ENCODE measurements at regions not wholly inside any gene's neighbourhood (a gene's known extent, or its start where the extent isn't known, plus 50 kb on each side); places are given as distances from the start of the nearest gene placed in this dataset.

- H3K27ac ChIP-seq, result no peak overlapping the region
- no peaks in the 10 kb centered on the region for H3K36me3 ChIP-seq
- TF ChIP-seq CTCF (IDR thresholded peaks at IDR 0.05; ENCODE audit: low read depth, low read length), result no peak
- DNase-seq, result no peak
- no peaks in the 10 kb centered on the region for H3K27me3 ChIP-seq (ENCODE audit: insufficient read depth, low read depth, severe bottlenecking)
- no peaks in the 10 kb centered on the region for H3K9me3 ChIP-seq (ENCODE audit: severe bottlenecking)
- no peak overlapping the region for H3K4me3 ChIP-seq (ENCODE audit: low read depth, low read length)
Observed at GRCh38 chr7:25398418-25398817, 170.1 kb upstream of the NPVF start.

GRCh38 chr7:25399000-25399750, 170.9 kb upstream of the NPVF start:
- no peaks in the 10 kb centered on the region for H3K36me3 ChIP-seq
- H3K27me3 ChIP-seq (ENCODE audit: insufficient read depth, low read depth, severe bottlenecking), result no peaks in the 10 kb centered on the region
- no peak overlapping the region for H3K4me3 ChIP-seq (ENCODE audit: low read depth, low read length)
- DNase-seq, result no peak
- H3K27ac ChIP-seq, result no peak overlapping the region
- TF ChIP-seq CTCF (IDR thresholded peaks at IDR 0.05; ENCODE audit: low read depth, low read length), result no peak
- no peaks in the 10 kb centered on the region for H3K9me3 ChIP-seq (ENCODE audit: severe bottlenecking)

GRCh38 chr7:25402532-25402931, 174.2 kb upstream of the NPVF start:
- Histone ChIP-seq H3K27me3 (ENCODE audit: insufficient read depth, low read depth, severe bottlenecking) (no peaks in the 10 kb centered on the region), H3K36me3 (no peaks in the 10 kb centered on the region), H3K27ac (no peak overlapping the region), H3K9me3 (ENCODE audit: severe bottlenecking) (no peaks in the 10 kb centered on the region), H3K4me3 (ENCODE audit: low read depth, low read length) (no peak overlapping the region)
- TF ChIP-seq CTCF (IDR thresholded peaks at IDR 0.05; ENCODE audit: low read depth, low read length), result no peak
- DNase-seq, result no peak

GRCh38 chr7:25405736-25406135, 177.4 kb upstream of the NPVF start:
- no peak for TF ChIP-seq CTCF (IDR thresholded peaks at IDR 0.05; ENCODE audit: low read depth, low read length)
- H3K36me3 ChIP-seq, result no peaks in the 10 kb centered on the region
- H3K4me3 ChIP-seq (ENCODE audit: low read depth, low read length), result no peak overlapping the region
- no peaks in the 10 kb centered on the region for H3K27me3 ChIP-seq (ENCODE audit: insufficient read depth, low read depth, severe bottlenecking)
- H3K27ac ChIP-seq, result no peak overlapping the region
- H3K9me3 ChIP-seq (ENCODE audit: severe bottlenecking), result no peaks in the 10 kb centered on the region
- DNase-seq, result no peak

- no peak for DNase-seq
- no peak overlapping the region for H3K4me3 ChIP-seq (ENCODE audit: low read depth, low read length)
- H3K36me3 ChIP-seq, result no peaks in the 10 kb centered on the region
- no peak for TF ChIP-seq CTCF (IDR thresholded peaks at IDR 0.05; ENCODE audit: low read depth, low read length)
- no peaks in the 10 kb centered on the region for H3K9me3 ChIP-seq (ENCODE audit: severe bottlenecking)
- no peaks in the 10 kb centered on the region for H3K27me3 ChIP-seq (ENCODE audit: insufficient read depth, low read depth, severe bottlenecking)
- no peak overlapping the region for H3K27ac ChIP-seq
Observed at GRCh38 chr7:25407053-25407452, 178.8 kb upstream of the NPVF start.

Data from WERI-Rb-1 (cell line).